NCI-H146 treated with DMSO at 0.1 percent for 48 hours (cell line): ENCODE measurements at regions not wholly inside any gene's neighbourhood (a gene's known extent, or its start where the extent isn't known, plus 50 kb on each side); places are given as distances from the start of the nearest gene placed in this dataset.
"Not testable (repeated sequence)": the region's sequence is repeated elsewhere in the genome, so short reads cannot be mapped to it uniquely, and the experiment has no call there.

Experiments used
- DNase-seq: peaks from one replicate; lab custom pipeline; 2025; ENCODE audit not compliant: unreplicated experiment; lab: John Stamatoyannopoulos, UW

- DNase-seq, result no peak
These were observed 53.7 kb upstream of the SMIM15 start for GRCh38 chr5:61215996-61216395.

- DNase-seq, result no peak
These were observed 54.5 kb upstream of the SMIM15 start for GRCh38 chr5:61216741-61217140.

GRCh38 chr5:61217214-61217613, 54.9 kb upstream of the SMIM15 start:
- DNase-seq, result no peak

- no peak for DNase-seq
These were observed 66.0 kb upstream of the SMIM15 start for GRCh38 chr5:61228229-61228628.

- DNase-seq, result no peak
These were observed 66.5 kb upstream of the SMIM15 start for GRCh38 chr5:61228691-61229280.

GRCh38 chr5:61229416-61229815, 67.1 kb upstream of the SMIM15 start:
- DNase-seq, result no peak

GRCh38 chr5:61230492-61230891, 68.2 kb upstream of the SMIM15 start:
- DNase-seq, result no peak

GRCh38 chr5:61231813-61232212, 69.5 kb upstream of the SMIM15 start:
- no peak for DNase-seq

- DNase-seq, result no peak
These were observed 70.3 kb upstream of the SMIM15 start for GRCh38 chr5:61232490-61233050.

GRCh38 chr5:61234019-61234418, 71.8 kb upstream of the SMIM15 start:
- DNase-seq, result no peak

- not testable (repeated sequence) for DNase-seq
These were observed 74.4 kb upstream of the SMIM15 start for GRCh38 chr5:61236715-61237114.

GRCh38 chr5:61245486-61245885, 83.2 kb upstream of the SMIM15 start:
- DNase-seq, result no peak

- DNase-seq, result peak; percentile 31
These were observed 83.7 kb upstream of the SMIM15 start for GRCh38 chr5:61245936-61246335.

GRCh38 chr5:61246768-61247307, 84.6 kb upstream of the SMIM15 start:
- DNase-seq, result no peak

- DNase-seq, result no peak
These were observed 80.0 kb upstream of the ZSWIM6 start for GRCh38 chr5:61251874-61252642.

GRCh38 chr5:61252643-61252925, 79.5 kb upstream of the ZSWIM6 start:
- DNase-seq, result no peak

GRCh38 chr5:61253547-61253946, 78.5 kb upstream of the ZSWIM6 start:
- DNase-seq, result no peak

GRCh38 chr5:61254969-61255555, 77.0 kb upstream of the ZSWIM6 start:
- no peak for DNase-seq

- DNase-seq, result no peak
These were observed 75.6 kb upstream of the ZSWIM6 start for GRCh38 chr5:61256474-61256873.

GRCh38 chr5:61257421-61257820, 74.6 kb upstream of the ZSWIM6 start:
- no peak for DNase-seq

- DNase-seq, result no peak
These were observed 70.9 kb upstream of the ZSWIM6 start for GRCh38 chr5:61261136-61261535.

GRCh38 chr5:61262080-61262479, 70.0 kb upstream of the ZSWIM6 start:
- DNase-seq, result no peak
